ENCODE measurements at regions not wholly inside any gene's neighbourhood (a gene's known extent, or its start where the extent isn't known, plus 50 kb on each side); places are given as distances from the start of the nearest gene placed in this dataset.

- Histone ChIP-seq H3K36me3 (ENCODE audit: insufficient read depth, low read length) (no peaks in the 10 kb centered on the region), H3K79me2 (ENCODE audit: control insufficient read depth, insufficient read depth, low read length, unreplicated experiment) (no peaks in the 10 kb centered on the region), H2AFZ (ENCODE audit: low read length, unreplicated experiment) (no peak overlapping the region), H3K27me3 (ENCODE audit: insufficient read depth, low read length) (no peaks in the 10 kb centered on the region), H3K4me1 (ENCODE audit: control insufficient read depth, insufficient read depth, low read length, unreplicated experiment) (peaks cover 23% of the 10 kb centered on the region), H3K27ac (ENCODE audit: low read depth, low read length) (no peak overlapping the region), H3K4me3 (ENCODE audit: low read depth, low read length) (no peak overlapping the region)
Measured at GRCh38 chr3:187918081-187918644, 172.9 kb upstream of the BCL6 start.

GRCh38 chr3:187919048-187919447 is 173.8 kb upstream of the BCL6 start:
- H2AFZ ChIP-seq (ENCODE audit: low read length, unreplicated experiment), result no peak overlapping the region
- H3K4me3 ChIP-seq (ENCODE audit: low read depth, low read length), result no peak overlapping the region
- H3K27me3 ChIP-seq (ENCODE audit: insufficient read depth, low read length), result no peaks in the 10 kb centered on the region

GRCh38 chr3:187919544-187919943 is 174.3 kb upstream of the BCL6 start:
- H2AFZ ChIP-seq (ENCODE audit: low read length, unreplicated experiment), result no peak overlapping the region
- peaks cover 11% of the 10 kb centered on the region for H3K4me1 ChIP-seq (ENCODE audit: control insufficient read depth, insufficient read depth, low read length, unreplicated experiment)
- no peaks in the 10 kb centered on the region for H3K79me2 ChIP-seq (ENCODE audit: control insufficient read depth, insufficient read depth, low read length, unreplicated experiment)
- H3K27ac ChIP-seq (ENCODE audit: low read depth, low read length), result no peak overlapping the region
- no peak overlapping the region for H3K4me3 ChIP-seq (ENCODE audit: low read depth, low read length)
- no peaks in the 10 kb centered on the region for H3K36me3 ChIP-seq (ENCODE audit: insufficient read depth, low read length)
- no peaks in the 10 kb centered on the region for H3K27me3 ChIP-seq (ENCODE audit: insufficient read depth, low read length)

More at GRCh38 chr3:187919048-187919447, 173.8 kb upstream of the BCL6 start:
- H3K4me1 ChIP-seq (ENCODE audit: control insufficient read depth, insufficient read depth, low read length, unreplicated experiment), result peaks cover 14% of the 10 kb centered on the region
- H3K79me2 ChIP-seq (ENCODE audit: control insufficient read depth, insufficient read depth, low read length, unreplicated experiment), result no peaks in the 10 kb centered on the region
- H3K27ac ChIP-seq (ENCODE audit: low read depth, low read length), result no peak overlapping the region
- no peaks in the 10 kb centered on the region for H3K36me3 ChIP-seq (ENCODE audit: insufficient read depth, low read length)

- Histone ChIP-seq H3K4me1 (ENCODE audit: control insufficient read depth, insufficient read depth, low read length, unreplicated experiment) (peaks cover 11% of the 10 kb centered on the region), H3K27ac (ENCODE audit: low read depth, low read length) (no peak overlapping the region), H3K36me3 (ENCODE audit: insufficient read depth, low read length) (0 out of 2 replicates have a peak, but pooled peaks cover 3% of the 10 kb centered on the region)
Measured at GRCh38 chr3:187920030-187920429, 174.8 kb upstream of the BCL6 start.

GRCh38 chr3:187920913-187921312 is 175.6 kb upstream of the BCL6 start:
- H3K4me3 ChIP-seq (ENCODE audit: low read depth, low read length), result no peak overlapping the region
- H3K36me3 ChIP-seq (ENCODE audit: insufficient read depth, low read length), result 0 out of 2 replicates have a peak, but pooled peaks cover 3% of the 10 kb centered on the region
- H2AFZ ChIP-seq (ENCODE audit: low read length, unreplicated experiment), result no peak overlapping the region
- H3K4me1 ChIP-seq (ENCODE audit: control insufficient read depth, insufficient read depth, low read length, unreplicated experiment), result peaks cover 11% of the 10 kb centered on the region
- no peak overlapping the region for H3K27ac ChIP-seq (ENCODE audit: low read depth, low read length)
- H3K79me2 ChIP-seq (ENCODE audit: control insufficient read depth, insufficient read depth, low read length, unreplicated experiment), result no peaks in the 10 kb centered on the region
- H3K27me3 ChIP-seq (ENCODE audit: insufficient read depth, low read length), result no peaks in the 10 kb centered on the region

More at GRCh38 chr3:187920030-187920429, 174.8 kb upstream of the BCL6 start:
- Histone ChIP-seq H2AFZ (ENCODE audit: low read length, unreplicated experiment) (no peak overlapping the region), H3K79me2 (ENCODE audit: control insufficient read depth, insufficient read depth, low read length, unreplicated experiment) (no peaks in the 10 kb centered on the region), H3K27me3 (ENCODE audit: insufficient read depth, low read length) (no peaks in the 10 kb centered on the region), H3K4me3 (ENCODE audit: low read depth, low read length) (no peak overlapping the region)

- no peak overlapping the region for H3K4me3 ChIP-seq (ENCODE audit: low read depth, low read length)
- H3K27ac ChIP-seq (ENCODE audit: low read depth, low read length), result no peak overlapping the region
- no peaks in the 10 kb centered on the region for H3K27me3 ChIP-seq (ENCODE audit: insufficient read depth, low read length)
- H3K4me1 ChIP-seq (ENCODE audit: control insufficient read depth, insufficient read depth, low read length, unreplicated experiment), result peaks cover 11% of the 10 kb centered on the region
- H3K36me3 ChIP-seq (ENCODE audit: insufficient read depth, low read length), result 0 out of 2 replicates have a peak, but pooled peaks cover 3% of the 10 kb centered on the region
- no peaks in the 10 kb centered on the region for H3K79me2 ChIP-seq (ENCODE audit: control insufficient read depth, insufficient read depth, low read length, unreplicated experiment)
- H2AFZ ChIP-seq (ENCODE audit: low read length, unreplicated experiment), result no peak overlapping the region
Measured at GRCh38 chr3:187921391-187922074, 176.3 kb upstream of the BCL6 start.

- Histone ChIP-seq H3K4me3 (ENCODE audit: low read depth, low read length) (no peak overlapping the region), H2AFZ (ENCODE audit: low read length, unreplicated experiment) (no peak overlapping the region), H3K27ac (ENCODE audit: low read depth, low read length) (no peak overlapping the region), H3K27me3 (ENCODE audit: insufficient read depth, low read length) (no peaks in the 10 kb centered on the region), H3K4me1 (ENCODE audit: control insufficient read depth, insufficient read depth, low read length, unreplicated experiment) (peaks cover 11% of the 10 kb centered on the region), H3K36me3 (ENCODE audit: insufficient read depth, low read length) (0 out of 2 replicates have a peak, but pooled peaks cover 3% of the 10 kb centered on the region), H3K79me2 (ENCODE audit: control insufficient read depth, insufficient read depth, low read length, unreplicated experiment) (no peaks in the 10 kb centered on the region)
Measured at GRCh38 chr3:187922704-187923416, 177.6 kb upstream of the BCL6 start.

- no peak overlapping the region for H3K27ac ChIP-seq (ENCODE audit: low read depth, low read length)
- 0 out of 2 replicates have a peak, but pooled peaks cover 3% of the 10 kb centered on the region for H3K36me3 ChIP-seq (ENCODE audit: insufficient read depth, low read length)
- no peak overlapping the region for H2AFZ ChIP-seq (ENCODE audit: low read length, unreplicated experiment)
- H3K4me1 ChIP-seq (ENCODE audit: control insufficient read depth, insufficient read depth, low read length, unreplicated experiment), result peaks cover 11% of the 10 kb centered on the region
- no peak overlapping the region for H3K4me3 ChIP-seq (ENCODE audit: low read depth, low read length)
- no peaks in the 10 kb centered on the region for H3K79me2 ChIP-seq (ENCODE audit: control insufficient read depth, insufficient read depth, low read length, unreplicated experiment)
- no peaks in the 10 kb centered on the region for H3K27me3 ChIP-seq (ENCODE audit: insufficient read depth, low read length)
Measured at GRCh38 chr3:187924651-187925050, 179.4 kb upstream of the BCL6 start.

- H3K79me2 ChIP-seq (ENCODE audit: control insufficient read depth, insufficient read depth, low read length, unreplicated experiment), result no peaks in the 10 kb centered on the region
- H3K27ac ChIP-seq (ENCODE audit: low read depth, low read length), result no peak overlapping the region
- H2AFZ ChIP-seq (ENCODE audit: low read length, unreplicated experiment), result no peak overlapping the region
- H3K27me3 ChIP-seq (ENCODE audit: insufficient read depth, low read length), result no peaks in the 10 kb centered on the region
- H3K4me3 ChIP-seq (ENCODE audit: low read depth, low read length), result no peak overlapping the region
- 0 out of 2 replicates have a peak, but pooled peaks cover 3% of the 10 kb centered on the region for H3K36me3 ChIP-seq (ENCODE audit: insufficient read depth, low read length)
- H3K4me1 ChIP-seq (ENCODE audit: control insufficient read depth, insufficient read depth, low read length, unreplicated experiment), result peaks cover 11% of the 10 kb centered on the region
Measured at GRCh38 chr3:187925326-187925725, 180.1 kb upstream of the BCL6 start.

- Histone ChIP-seq H3K4me1 (ENCODE audit: control insufficient read depth, insufficient read depth, low read length, unreplicated experiment) (peaks cover 9% of the 10 kb centered on the region), H3K79me2 (ENCODE audit: control insufficient read depth, insufficient read depth, low read length, unreplicated experiment) (no peaks in the 10 kb centered on the region), H3K36me3 (ENCODE audit: insufficient read depth, low read length) (0 out of 2 replicates have a peak, but pooled peaks cover 3% of the 10 kb centered on the region), H3K27me3 (ENCODE audit: insufficient read depth, low read length) (no peaks in the 10 kb centered on the region), H3K27ac (ENCODE audit: low read depth, low read length) (no peak overlapping the region), H2AFZ (ENCODE audit: low read length, unreplicated experiment) (no peak overlapping the region), H3K4me3 (ENCODE audit: low read depth, low read length) (no peak overlapping the region)
Measured at GRCh38 chr3:187926620-187927019, 181.4 kb upstream of the BCL6 start.
